NCI-H1436 treated with DMSO at 0.1 percent for 48 hours (cell line): ENCODE measurements at regions not wholly inside any gene's neighbourhood (a gene's known extent, or its start where the extent isn't known, plus 50 kb on each side); places are given as distances from the start of the nearest gene placed in this dataset.

Experiments
- DNase-seq: peaks from one replicate; lab custom pipeline; 2025; lab: John Stamatoyannopoulos, UW

- DNase-seq: no peak
Measured at GRCh38 chrX:9196961-9197640, 163.2 kb upstream of the FAM9B start.

- DNase-seq: no peak
Measured at GRCh38 chrX:9204560-9204959, 170.6 kb upstream of the FAM9B start.

GRCh38 chrX:9205599-9206223 lies 171.8 kb upstream of the FAM9B start:
- DNase-seq: no peak

- DNase-seq: no peak
Measured at GRCh38 chrX:9207142-9207541, 173.2 kb upstream of the FAM9B start.

- DNase-seq: no peak
Measured at GRCh38 chrX:9211269-9211668, 177.3 kb upstream of the FAM9B start.

- no peak for DNase-seq
Measured at GRCh38 chrX:9221781-9222180, 187.9 kb upstream of the FAM9B start.

- DNase-seq: no peak
Measured at GRCh38 chrX:9222299-9222698, 188.4 kb upstream of the FAM9B start.

- no peak for DNase-seq
Measured at GRCh38 chrX:9227276-9227675, 193.3 kb upstream of the FAM9B start.

GRCh38 chrX:9231491-9231890 lies 197.6 kb upstream of the FAM9B start:
- no peak for DNase-seq

- no peak for DNase-seq
Measured at GRCh38 chrX:9233141-9233540, 199.2 kb upstream of the FAM9B start.

- DNase-seq: no peak
Measured at GRCh38 chrX:9234315-9234714, 200.4 kb upstream of the FAM9B start.

- no peak for DNase-seq
Measured at GRCh38 chrX:9235722-9236121, 201.8 kb upstream of the FAM9B start.

GRCh38 chrX:9240956-9241355 lies 207.0 kb upstream of the FAM9B start:
- no peak for DNase-seq

- DNase-seq: no peak
Measured at GRCh38 chrX:9241427-9241826, 207.5 kb upstream of the FAM9B start.

GRCh38 chrX:9249051-9249846 lies 215.3 kb upstream of the FAM9B start:
- no peak for DNase-seq

GRCh38 chrX:9252182-9252581 lies 212.7 kb upstream of the TBL1X start:
- DNase-seq: no peak

GRCh38 chrX:9253211-9253610 lies 211.6 kb upstream of the TBL1X start:
- no peak for DNase-seq

GRCh38 chrX:9257718-9258420 lies 207.0 kb upstream of the TBL1X start:
- DNase-seq: no peak

- DNase-seq: no peak
Measured at GRCh38 chrX:9258421-9259104, 206.3 kb upstream of the TBL1X start.

- DNase-seq: no peak
Measured at GRCh38 chrX:9260603-9261002, 204.3 kb upstream of the TBL1X start.

- no peak for DNase-seq
Measured at GRCh38 chrX:9267415-9267814, 197.4 kb upstream of the TBL1X start.

GRCh38 chrX:9269134-9269533 lies 195.7 kb upstream of the TBL1X start:
- DNase-seq: no peak
